ENCODE measurements at regions not wholly inside any gene's neighbourhood (a gene's known extent, or its start where the extent isn't known, plus 50 kb on each side); places are given as distances from the start of the nearest gene placed in this dataset.

DNA sequence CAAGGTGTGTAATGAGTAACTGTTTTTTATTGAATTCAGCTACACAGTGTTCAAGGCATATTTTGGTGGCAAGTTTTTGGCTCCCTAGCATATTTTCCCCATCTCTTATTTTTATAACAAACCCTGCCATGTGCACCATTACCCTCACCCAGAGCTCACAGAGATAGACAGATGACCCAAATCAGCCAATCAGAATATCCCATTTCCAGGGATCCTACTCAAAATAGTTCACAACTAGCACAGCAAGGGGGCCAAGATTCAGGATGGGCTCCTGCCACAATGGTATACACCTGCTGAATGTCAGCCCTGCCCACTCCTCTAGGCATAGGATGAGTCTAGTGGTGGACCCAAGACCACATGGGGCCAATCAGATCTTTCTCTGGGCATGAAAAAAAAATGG, 78.8 kb upstream of the SETMAR start:
- Histone ChIP-seq H3K9ac (ENCODE audit: low read length) (no peak overlapping the region), H3K27me3 (replicated peaks; ENCODE audit: control insufficient read depth, insufficient read depth, low read length) (no peaks in the 10 kb centered on the region), H3K9me3 (ENCODE audit: control insufficient read depth, low read length) (no peaks in the 10 kb centered on the region), H3K4me1 (ENCODE audit: control insufficient read depth, insufficient read depth, low read length) (no peaks in the 10 kb centered on the region), H3K36me3 (ENCODE audit: control insufficient read depth, insufficient read depth, low read length, severe bottlenecking) (no peaks in the 10 kb centered on the region), H3K4me3 (ENCODE audit: low read length) (no peak overlapping the region)
- DNase-seq (ENCODE audit: low read depth) = no peak

DNA sequence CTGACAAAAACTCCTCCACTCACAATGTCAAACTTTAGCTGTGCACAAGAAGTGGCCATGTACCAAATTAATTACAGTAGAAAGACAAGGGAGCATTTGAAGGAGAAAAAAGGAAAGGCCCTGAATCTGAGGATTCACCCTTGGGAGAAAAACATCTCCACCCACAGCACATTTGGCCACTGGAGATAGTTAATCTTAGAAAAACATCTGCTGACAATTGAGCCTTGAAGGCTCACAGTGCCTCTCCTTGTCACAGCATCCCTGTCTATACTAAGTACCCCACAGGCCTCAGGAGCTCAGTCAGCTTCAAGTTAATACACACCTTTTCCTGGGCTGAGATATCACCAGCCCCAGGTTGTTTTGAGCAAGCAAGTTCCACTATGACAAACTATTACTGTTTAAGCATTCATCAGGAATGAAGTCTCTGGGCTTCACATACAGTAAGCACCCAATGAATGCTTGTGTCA, 78.1 kb upstream of the SETMAR start:
- Histone ChIP-seq H3K4me1 (ENCODE audit: control insufficient read depth, insufficient read depth, low read length) (no peaks in the 10 kb centered on the region), H3K27me3 (replicated peaks; ENCODE audit: control insufficient read depth, insufficient read depth, low read length) (no peaks in the 10 kb centered on the region), H3K4me3 (ENCODE audit: low read length) (no peak overlapping the region), H3K36me3 (ENCODE audit: control insufficient read depth, insufficient read depth, low read length, severe bottlenecking) (no peaks in the 10 kb centered on the region), H3K9me3 (ENCODE audit: control insufficient read depth, low read length) (no peaks in the 10 kb centered on the region), H3K9ac (ENCODE audit: low read length) (no peak overlapping the region)
- DNase-seq (ENCODE audit: low read depth) = no peak

DNA sequence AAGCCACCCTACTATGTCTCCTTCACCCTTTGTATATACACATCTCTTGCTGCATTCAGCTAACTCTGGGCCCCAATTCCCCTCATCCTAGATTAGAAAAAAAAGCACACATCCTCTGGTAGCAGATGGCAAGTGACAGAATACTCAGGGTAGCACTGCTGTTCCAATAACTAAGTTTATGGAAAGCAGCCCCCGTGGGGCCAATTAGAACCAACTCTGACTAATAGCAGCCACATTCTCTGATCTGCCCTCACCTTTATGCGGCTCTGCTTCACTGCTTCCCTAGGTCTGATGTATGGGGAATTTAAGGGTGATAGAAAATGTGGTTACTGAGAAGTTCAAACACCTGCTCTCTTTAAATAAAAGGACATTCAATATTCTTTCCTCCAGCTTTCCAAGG, 74.9 kb upstream of the SETMAR start:
- Histone ChIP-seq H3K9ac (ENCODE audit: low read length) (no peak overlapping the region), H3K4me3 (ENCODE audit: low read length) (no peak overlapping the region), H3K9me3 (ENCODE audit: control insufficient read depth, low read length) (no peaks in the 10 kb centered on the region), H3K4me1 (ENCODE audit: control insufficient read depth, insufficient read depth, low read length) (no peaks in the 10 kb centered on the region), H3K27me3 (replicated peaks; ENCODE audit: control insufficient read depth, insufficient read depth, low read length) (no peaks in the 10 kb centered on the region), H3K36me3 (ENCODE audit: control insufficient read depth, insufficient read depth, low read length, severe bottlenecking) (no peaks in the 10 kb centered on the region)
- DNase-seq (ENCODE audit: low read depth) = no peak

- no peaks in the 10 kb centered on the region for H3K36me3 ChIP-seq (ENCODE audit: control insufficient read depth, insufficient read depth, low read length, severe bottlenecking)
- H3K4me1 ChIP-seq (ENCODE audit: control insufficient read depth, insufficient read depth, low read length) = no peaks in the 10 kb centered on the region
- H3K27me3 ChIP-seq (replicated peaks; ENCODE audit: control insufficient read depth, insufficient read depth, low read length) = no peaks in the 10 kb centered on the region
- H3K4me3 ChIP-seq (ENCODE audit: low read length) = no peak overlapping the region
- no peak for DNase-seq (ENCODE audit: low read depth)
- H3K9ac ChIP-seq (ENCODE audit: low read length) = no peak overlapping the region
- no peaks in the 10 kb centered on the region for H3K9me3 ChIP-seq (ENCODE audit: control insufficient read depth, low read length)
Measured at GRCh38 chr3:4231041-4231440, 72.1 kb upstream of the SETMAR start.

- H3K4me3 ChIP-seq (ENCODE audit: low read length) = no peak overlapping the region
- no peak for DNase-seq (ENCODE audit: low read depth)
- H3K9me3 ChIP-seq (ENCODE audit: control insufficient read depth, low read length) = peaks cover 7% of the 10 kb centered on the region
- H3K36me3 ChIP-seq (ENCODE audit: control insufficient read depth, insufficient read depth, low read length, severe bottlenecking) = no peaks in the 10 kb centered on the region
- no peak overlapping the region for H3K9ac ChIP-seq (ENCODE audit: low read length)
- H3K27me3 ChIP-seq (replicated peaks; ENCODE audit: control insufficient read depth, insufficient read depth, low read length) = no peaks in the 10 kb centered on the region
- H3K4me1 ChIP-seq (ENCODE audit: control insufficient read depth, insufficient read depth, low read length) = no peaks in the 10 kb centered on the region
Measured at GRCh38 chr3:4232798-4233197, 70.4 kb upstream of the SETMAR start.

- no peaks in the 10 kb centered on the region for H3K36me3 ChIP-seq (ENCODE audit: control insufficient read depth, insufficient read depth, low read length, severe bottlenecking)
Measured at GRCh38 chr3:4233488-4233887, 69.7 kb upstream of the SETMAR start.

GRCh38 chr3:4234889-4235288, 68.3 kb upstream of the SETMAR start:
- no peak for DNase-seq (ENCODE audit: low read depth)
- Histone ChIP-seq H3K36me3 (ENCODE audit: control insufficient read depth, insufficient read depth, low read length, severe bottlenecking) (no peaks in the 10 kb centered on the region), H3K9ac (ENCODE audit: low read length) (no peak overlapping the region), H3K9me3 (ENCODE audit: control insufficient read depth, low read length) (peaks cover 7% of the 10 kb centered on the region), H3K4me1 (ENCODE audit: control insufficient read depth, insufficient read depth, low read length) (no peaks in the 10 kb centered on the region), H3K27me3 (replicated peaks; ENCODE audit: control insufficient read depth, insufficient read depth, low read length) (no peaks in the 10 kb centered on the region), H3K4me3 (ENCODE audit: low read length) (no peak overlapping the region)

More at GRCh38 chr3:4233488-4233887, 69.7 kb upstream of the SETMAR start:
- Histone ChIP-seq H3K9ac (ENCODE audit: low read length) (no peak overlapping the region), H3K27me3 (replicated peaks; ENCODE audit: control insufficient read depth, insufficient read depth, low read length) (no peaks in the 10 kb centered on the region), H3K4me3 (ENCODE audit: low read length) (no peak overlapping the region), H3K9me3 (ENCODE audit: control insufficient read depth, low read length) (peaks cover 7% of the 10 kb centered on the region), H3K4me1 (ENCODE audit: control insufficient read depth, insufficient read depth, low read length) (no peaks in the 10 kb centered on the region)
- DNase-seq (ENCODE audit: low read depth) = no peak

DNA sequence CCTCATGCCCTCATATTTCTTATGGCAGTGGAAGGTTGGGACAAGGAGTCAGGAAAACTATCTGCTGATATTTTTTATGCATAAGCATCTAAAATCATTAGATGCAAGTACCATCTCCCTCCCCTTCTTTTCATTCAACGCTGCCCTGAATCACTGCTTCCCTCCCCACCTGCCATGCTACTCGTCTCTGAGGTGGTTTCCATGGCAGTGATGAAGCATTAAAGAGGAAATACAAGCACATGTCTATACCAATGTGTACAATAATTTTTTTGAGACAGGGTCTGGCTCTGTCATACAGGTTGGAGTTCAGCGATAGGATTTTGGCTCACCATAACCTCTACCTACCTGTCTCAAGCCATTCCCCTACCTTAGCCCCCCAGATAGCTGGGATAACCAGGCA, 67.5 kb upstream of the SETMAR start:
- H3K4me3 ChIP-seq (ENCODE audit: low read length) = no peak overlapping the region
- H3K9ac ChIP-seq (ENCODE audit: low read length) = no peak overlapping the region
- H3K9me3 ChIP-seq (ENCODE audit: control insufficient read depth, low read length) = peaks cover 7% of the 10 kb centered on the region
- H3K27me3 ChIP-seq (replicated peaks; ENCODE audit: control insufficient read depth, insufficient read depth, low read length) = no peaks in the 10 kb centered on the region
- no peak for DNase-seq (ENCODE audit: low read depth)
- H3K4me1 ChIP-seq (ENCODE audit: control insufficient read depth, insufficient read depth, low read length) = no peaks in the 10 kb centered on the region
- H3K36me3 ChIP-seq (ENCODE audit: control insufficient read depth, insufficient read depth, low read length, severe bottlenecking) = no peaks in the 10 kb centered on the region

GRCh38 chr3:4241595-4242170, 61.5 kb upstream of the SETMAR start:
- no peaks in the 10 kb centered on the region for H3K4me1 ChIP-seq (ENCODE audit: control insufficient read depth, insufficient read depth, low read length)
- H3K9me3 ChIP-seq (ENCODE audit: control insufficient read depth, low read length) = peaks cover 6% of the 10 kb centered on the region
- H3K36me3 ChIP-seq (ENCODE audit: control insufficient read depth, insufficient read depth, low read length, severe bottlenecking) = no peaks in the 10 kb centered on the region
- H3K9ac ChIP-seq (ENCODE audit: low read length) = no peak overlapping the region
- H3K4me3 ChIP-seq (ENCODE audit: low read length) = no peak overlapping the region
- DNase-seq (ENCODE audit: low read depth) = no peak
- no peaks in the 10 kb centered on the region for H3K27me3 ChIP-seq (replicated peaks; ENCODE audit: control insufficient read depth, insufficient read depth, low read length)

DNA sequence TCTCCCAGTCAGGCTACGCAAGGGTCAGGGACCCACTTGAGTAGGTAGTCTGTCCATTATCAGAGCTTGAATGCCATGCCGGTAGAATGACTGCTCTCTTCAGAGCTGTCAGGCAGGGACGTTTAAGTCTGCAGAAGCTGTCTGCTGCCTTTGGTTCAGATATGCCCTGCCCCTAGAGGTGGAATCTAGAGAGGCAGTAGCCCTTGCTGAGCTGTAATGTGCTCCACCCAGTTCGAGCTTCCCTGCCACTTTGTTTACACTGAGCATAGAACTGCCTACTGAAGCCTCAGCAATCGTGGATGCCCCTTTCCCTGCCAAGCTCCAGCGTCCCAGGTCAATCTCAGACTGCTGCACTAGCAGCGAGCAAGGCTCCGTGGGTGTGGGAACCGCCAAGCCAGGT, 57.5 kb upstream of the SETMAR start:
- DNase-seq (ENCODE audit: low read depth) = no peak
- Histone ChIP-seq H3K9ac (ENCODE audit: low read length) (no peak overlapping the region), H3K27me3 (replicated peaks; ENCODE audit: control insufficient read depth, insufficient read depth, low read length) (no peaks in the 10 kb centered on the region), H3K4me1 (ENCODE audit: control insufficient read depth, insufficient read depth, low read length) (no peaks in the 10 kb centered on the region), H3K9me3 (ENCODE audit: control insufficient read depth, low read length) (peaks cover 5% of the 10 kb centered on the region), H3K36me3 (ENCODE audit: control insufficient read depth, insufficient read depth, low read length, severe bottlenecking) (no peaks in the 10 kb centered on the region), H3K4me3 (ENCODE audit: low read length) (no peak overlapping the region)

- no peak overlapping the region for H3K9ac ChIP-seq (ENCODE audit: low read length)
- no peaks in the 10 kb centered on the region for H3K4me1 ChIP-seq (ENCODE audit: control insufficient read depth, insufficient read depth, low read length)
- DNase-seq (ENCODE audit: low read depth) = no peak
- no peaks in the 10 kb centered on the region for H3K36me3 ChIP-seq (ENCODE audit: control insufficient read depth, insufficient read depth, low read length, severe bottlenecking)
- peaks cover 6% of the 10 kb centered on the region for H3K9me3 ChIP-seq (ENCODE audit: control insufficient read depth, low read length)
- H3K27me3 ChIP-seq (replicated peaks; ENCODE audit: control insufficient read depth, insufficient read depth, low read length) = no peaks in the 10 kb centered on the region
- H3K4me3 ChIP-seq (ENCODE audit: low read length) = no peak overlapping the region
Measured at GRCh38 chr3:4247391-4247790, 55.8 kb upstream of the SETMAR start.

DNA sequence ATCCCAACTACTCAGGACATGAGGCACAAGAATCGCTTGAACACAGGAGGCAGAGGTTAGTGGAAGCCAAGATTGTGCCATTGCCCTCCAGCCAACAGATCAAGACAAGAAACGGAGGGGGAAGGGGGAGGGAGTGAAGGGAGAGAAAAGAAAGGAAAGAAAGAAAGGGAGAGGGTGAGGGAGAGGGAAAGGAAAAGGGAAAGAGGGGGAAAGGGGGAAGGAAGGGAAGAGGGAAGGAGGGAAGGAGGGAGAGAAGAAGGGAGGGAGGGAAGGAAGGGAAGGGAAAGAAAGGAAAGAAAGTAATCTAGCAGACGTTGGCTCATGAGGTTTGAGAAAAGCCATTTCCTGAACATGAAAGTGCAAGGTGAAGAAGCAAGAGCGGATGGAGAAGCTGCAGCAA, 53.1 kb upstream of the SETMAR start:
- DNase-seq (ENCODE audit: low read depth) = no peak
- no peaks in the 10 kb centered on the region for H3K4me1 ChIP-seq (ENCODE audit: control insufficient read depth, insufficient read depth, low read length)
- no peaks in the 10 kb centered on the region for H3K27me3 ChIP-seq (replicated peaks; ENCODE audit: control insufficient read depth, insufficient read depth, low read length)
- H3K4me3 ChIP-seq (ENCODE audit: low read length) = no peak overlapping the region
- H3K9me3 ChIP-seq (ENCODE audit: control insufficient read depth, low read length) = peaks cover 6% of the 10 kb centered on the region
- no peak overlapping the region for H3K9ac ChIP-seq (ENCODE audit: low read length)
- no peaks in the 10 kb centered on the region for H3K36me3 ChIP-seq (ENCODE audit: control insufficient read depth, insufficient read depth, low read length, severe bottlenecking)

Measured in adipocyte (in vitro differentiated cells).